Right lobe of liver (tissue), 6 donors: ENCODE measurements at regions not wholly inside any gene's neighbourhood (a gene's known extent, or its start where the extent isn't known, plus 50 kb on each side); places are given as distances from the start of the nearest gene placed in this dataset.

Source experiments
- ATAC-seq, 4 donors: fragments of 200-7000 bp; cut with Tn5 transposase; one replicate each; pipeline ENCODE4 v1.9.1; 2020; ENCODE audit warnings: mild to moderate bottlenecking in 4 of 4, moderate library complexity in 4 of 4
- DNase-seq, 3 donors: peaks; one replicate each; pipeline ENCODE4 v3.0.0-alpha.2; 2020
- H3K27ac ChIP-seq, 3 donors: fragments of 200-600 bp; one replicate each; pipeline ENCODE4 v1.8.0; 2022
- H3K27me3 ChIP-seq, 2 donors: fragments of 200-600 bp; one replicate each; pipeline ENCODE4 v1.8.0; 2022
- H3K36me3 ChIP-seq, 4 donors: fragments of 200-600 bp; sonication (generic) in 1 of 4; one replicate each; pipeline versions ENCODE4 v1.5.1 to v1.8.0; 2017 to 2022; ENCODE audit warnings: control low read depth in 1 of 4
- H3K4me1 ChIP-seq, 4 donors: fragments of 200-600 bp; sonication (generic) in 1 of 4; one replicate each; pipeline versions ENCODE4 v1.5.1 to v1.8.0; 2017 to 2022; ENCODE audit warnings: control low read depth in 1 of 4
- H3K4me3 ChIP-seq, 3 donors: fragments of 200-600 bp; one replicate each; pipeline ENCODE4 v1.8.0; 2022
- H3K9me3 ChIP-seq, 4 donors: fragments of 200-600 bp; sonication (generic) in 1 of 4; one replicate each; pipeline versions ENCODE4 v1.5.1 to v1.8.0; 2017 to 2022; ENCODE audit warnings: control low read depth in 1 of 4
- CTCF ChIP-seq, 4 donors: fragments of 200-600 bp in 3 of 4; fragments of 450-650 bp in 1 of 4; IDR thresholded peaks; one replicate each; pipeline versions ENCODE4 v1.5.1 to v1.8.0; 2016 to 2022; ENCODE audit warnings: antibody characterized with exemption in 4 of 4, mild to moderate bottlenecking in 2 of 4
- POLR2A ChIP-seq: fragments of 450-650 bp; IDR thresholded peaks from one replicate; pipeline ENCODE4 v1.6.1; 2017; ENCODE audit warnings: antibody characterized with exemption, mild to moderate bottlenecking
- WGBS: methylation state at CpG from one replicate; pipeline ENCODE4 v1.1.6; 2018; ENCODE audit warnings: low coverage, low lambda C conversion rate; ENCODE audit not compliant: insufficient coverage; ENCODE audit errors: missing lambda C conversion rate; 5-methylcytosine and 5-hydroxymethylcytosine counted together
- intact Hi-C, 2 donors: fragments of 100-400 bp; cut with DNase I; formaldehyde crosslinking; loops; one replicate each; pipeline versions ENCODE4 v1.11.2 to v1.14.1; 2022
- donor health status: DM: no; HTN: yes; CAD: no.
- donor health status: DM: no; HTN: no; CAD: no.
- donor health status: DM: no; HTN: no; CAD: no.
- donor health status: DM: no; HTN: yes; CAD: no.
- donor health status: DM: no; HTN: yes; CAD: no.

GRCh38 chr13:34749046-34749445, 193.0 kb upstream of the NBEA start:
- no peak for ATAC-seq
- H3K4me3 ChIP-seq, result no peak overlapping the region
- DNase-seq, result no peak
- H3K9me3 ChIP-seq, result no peaks in the 10 kb centered on the region
- TF ChIP-seq CTCF (IDR thresholded peaks at IDR 0.05), result no peak
- TF ChIP-seq POLR2A, result no peak
- H3K27me3 ChIP-seq, result no peaks in the 10 kb centered on the region
- H3K4me1 ChIP-seq, result no peaks in the 10 kb centered on the region
- H3K36me3 ChIP-seq, result no peaks in the 10 kb centered on the region
- no peak overlapping the region for H3K27ac ChIP-seq
- intact Hi-C loops, result no loop called here
- WGBS, result 52% methylated on average over 8 of the region's 8 CpGs

- H3K27me3 ChIP-seq, result no peaks in the 10 kb centered on the region
- no peaks in the 10 kb centered on the region for H3K9me3 ChIP-seq
- TF ChIP-seq CTCF (IDR thresholded peaks at IDR 0.05) (no peak), POLR2A (no peak)
- H3K36me3 ChIP-seq, result no peaks in the 10 kb centered on the region
- no peak overlapping the region for H3K27ac ChIP-seq
- intact Hi-C loops, result no loop called here
- DNase-seq (no peak), ATAC-seq (peak in 2 of 4 donors; percentile 20 to 48)
- H3K4me3 ChIP-seq, result peak overlapping the region in 1 of 3 donors; percentile 9
- WGBS, result 15% methylated on average over 20 of the region's 21 CpGs
- H3K4me1 ChIP-seq, result no peaks in the 10 kb centered on the region
Measured at GRCh38 chr13:34750078-34750931, 191.8 kb upstream of the NBEA start.

- H3K4me1 ChIP-seq, result no peaks in the 10 kb centered on the region
- TF ChIP-seq POLR2A, result no peak
- no peak overlapping the region for H3K27ac ChIP-seq
- H3K4me3 ChIP-seq, result no peak overlapping the region
- no peaks in the 10 kb centered on the region for H3K36me3 ChIP-seq
- H3K9me3 ChIP-seq, result no peaks in the 10 kb centered on the region
- intact Hi-C loops, result no loop called here
- 31% methylated on average over 3 of the region's 3 CpGs for WGBS
- no peaks in the 10 kb centered on the region for H3K27me3 ChIP-seq
- no peak for DNase-seq
- ATAC-seq, result no peak
Measured at GRCh38 chr13:34751044-34751443, 191.0 kb upstream of the NBEA start.

DNA sequence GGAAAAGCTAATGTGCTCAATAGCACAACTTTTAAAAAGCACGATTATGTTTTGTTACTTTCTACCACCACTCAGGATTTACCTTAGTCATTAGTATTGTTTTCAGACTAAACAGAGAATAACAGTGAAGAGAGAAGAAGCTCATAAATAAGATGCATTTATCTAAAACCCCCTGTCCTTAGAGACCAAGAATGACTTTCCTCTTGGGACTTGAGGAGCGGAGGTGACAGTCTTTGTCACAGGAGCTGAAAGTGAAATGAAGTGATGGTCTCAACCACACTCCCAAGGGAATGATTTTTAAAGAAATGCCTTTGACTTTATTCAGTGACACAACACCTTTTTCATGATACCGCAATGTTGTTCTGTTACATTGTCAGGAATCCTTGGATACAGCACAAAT, 190.6 kb upstream of the NBEA start:
- Histone ChIP-seq H3K27ac (no peak overlapping the region), H3K9me3 (no peaks in the 10 kb centered on the region), H3K4me3 (no peak overlapping the region), H3K27me3 (no peaks in the 10 kb centered on the region), H3K36me3 (no peaks in the 10 kb centered on the region), H3K4me1 (no peaks in the 10 kb centered on the region)
- WGBS, result 65% methylated on average over 3 of the region's 3 CpGs
- intact Hi-C loops, result no loop called here
- DNase-seq (no peak), ATAC-seq (no peak)
- no peak for TF ChIP-seq POLR2A
- no peak for TF ChIP-seq CTCF (IDR thresholded peaks at IDR 0.05)

GRCh38 chr13:34752283-34752960, 189.6 kb upstream of the NBEA start:
- Histone ChIP-seq H3K27me3 (no peaks in the 10 kb centered on the region), H3K27ac (no peak overlapping the region), H3K4me3 (no peak overlapping the region), H3K36me3 (no peaks in the 10 kb centered on the region), H3K4me1 (no peaks in the 10 kb centered on the region), H3K9me3 (no peaks in the 10 kb centered on the region)
- WGBS, result 44% methylated on average over 11 of the region's 11 CpGs
- ATAC-seq (no peak), DNase-seq (no peak)
- TF ChIP-seq CTCF (IDR thresholded peaks at IDR 0.05), result no peak
- TF ChIP-seq POLR2A, result no peak
- intact Hi-C loops, result no loop called here
